Astrocyte (in vitro differentiated cells and primary cell): ENCODE measurements at regions not wholly inside any gene's neighbourhood (a gene's known extent, or its start where the extent isn't known, plus 50 kb on each side); places are given as distances from the start of the nearest gene placed in this dataset.

Experiments
- DNase-seq: peaks from one replicate; pipeline ENCODE4 v3.0.0-alpha.2; 2010; ENCODE audit warnings: low read depth
- FAIRE-seq: peaks from 2 replicates; lab custom pipeline; 2011; peaks lifted over from hg19 to GRCh38; lab: Jason Lieb, UNC
- H2AFZ ChIP-seq: 2 replicates; pipeline ENCODE4 v1.6.0; 2012; ENCODE audit warnings: low read depth, low read length, inconsistent platforms
- H3K27ac ChIP-seq: 2 replicates; pipeline ENCODE4 v1.5.1; 2011; ENCODE audit warnings: low read depth, low read length, inconsistent platforms
- H3K27me3 ChIP-seq: 2 replicates; pipeline ENCODE4 v1.6.0; 2011; ENCODE audit warnings: low read length, inconsistent platforms; ENCODE audit not compliant: insufficient read depth
- H3K36me3 ChIP-seq: 2 replicates; pipeline ENCODE4 v1.5.1; 2011; ENCODE audit warnings: low read length, inconsistent platforms; ENCODE audit not compliant: insufficient read depth
- H3K4me1 ChIP-seq: 2 replicates; pipeline ENCODE4 v1.5.1; 2011; ENCODE audit warnings: low read length, inconsistent platforms; ENCODE audit not compliant: insufficient read depth
- H3K4me2 ChIP-seq: 2 replicates; pipeline ENCODE4 v1.6.0; 2012; ENCODE audit warnings: low read length, inconsistent platforms
- H3K4me3 ChIP-seq: 2 replicates; pipeline ENCODE4 v1.5.1; 2011; ENCODE audit warnings: low read depth, mild to moderate bottlenecking, low read length, inconsistent platforms; ENCODE audit not compliant: insufficient read depth
- H3K79me2 ChIP-seq: 2 replicates; pipeline ENCODE4 v1.6.0; 2012; ENCODE audit warnings: mild to moderate bottlenecking, low read length, inconsistent platforms; ENCODE audit not compliant: insufficient read depth
- H3K9ac ChIP-seq: 2 replicates; pipeline ENCODE4 v1.6.0; 2012; ENCODE audit warnings: mild to moderate bottlenecking, low read length, inconsistent platforms
- H3K9me3 ChIP-seq: 2 replicates; pipeline ENCODE4 v1.5.1; 2012; ENCODE audit warnings: low read depth, mild to moderate bottlenecking, low read length, inconsistent platforms; ENCODE audit not compliant: insufficient read depth
- H4K20me1 ChIP-seq: 2 replicates; pipeline ENCODE4 v1.6.0; 2012; ENCODE audit warnings: low read length, inconsistent platforms; ENCODE audit not compliant: insufficient read depth
- H3K27ac Mint-ChIP-seq: one replicate; pipeline ENCODE4 v1.8.0; 2021; ENCODE audit warnings: mild to moderate bottlenecking, mixed read lengths; ENCODE audit not compliant: unreplicated experiment
- H3K27me3 Mint-ChIP-seq: one replicate; pipeline ENCODE4 v1.8.0; 2021; ENCODE audit warnings: low read depth, mixed read lengths; ENCODE audit not compliant: unreplicated experiment
- H3K36me3 Mint-ChIP-seq: one replicate; pipeline ENCODE4 v1.8.0; 2021; ENCODE audit warnings: low read depth, mixed read lengths; ENCODE audit not compliant: unreplicated experiment
- H3K4me1 Mint-ChIP-seq: one replicate; pipeline ENCODE4 v1.8.0; 2021; ENCODE audit warnings: low read depth, mixed read lengths; ENCODE audit not compliant: unreplicated experiment
- H3K4me3 Mint-ChIP-seq: one replicate; pipeline ENCODE4 v1.8.0; 2021; ENCODE audit warnings: mild to moderate bottlenecking, moderate library complexity, mixed read lengths; ENCODE audit not compliant: unreplicated experiment
- H3K9me3 Mint-ChIP-seq: one replicate; pipeline ENCODE4 v1.8.0; 2021; ENCODE audit warnings: mild to moderate bottlenecking, mixed read lengths; ENCODE audit not compliant: unreplicated experiment
- EZH2 ChIP-seq: IDR thresholded peaks from 2 replicates; pipeline ENCODE4 v1.6.1; 2012; ENCODE audit warnings: mild to moderate bottlenecking, low read length, inconsistent platforms; ENCODE audit not compliant: insufficient read depth
- TF ChIP-seq, protein P1 (sequence below): IDR thresholded peaks from 2 replicates; pipeline ENCODE4 v1.5.1; 2011; ENCODE audit warnings: low read depth, mild to moderate bottlenecking, inconsistent platforms, low read length, moderate library complexity; ENCODE audit not compliant: insufficient read depth

DNA sequence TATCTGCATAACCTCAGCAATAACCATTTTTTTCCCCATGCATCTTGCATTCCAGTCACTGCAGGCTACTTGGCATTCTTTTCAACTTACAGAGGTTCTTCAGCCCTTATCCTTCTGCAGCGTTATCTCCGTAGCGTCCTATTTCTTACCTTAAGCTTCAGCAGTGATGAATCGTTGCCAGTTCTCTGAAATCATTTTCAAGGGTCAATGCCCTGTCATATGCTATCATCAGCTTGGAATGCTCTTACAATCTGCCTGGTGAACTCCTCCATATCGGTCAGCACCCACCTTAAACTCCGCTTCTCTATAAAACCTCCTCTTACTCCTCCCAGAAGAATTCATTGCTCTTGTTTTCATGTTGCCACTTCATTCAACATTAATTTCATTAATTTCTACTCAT, 105.1 kb upstream of the DPH5 start:
- Mint-ChIP-seq H3K27ac (no peak overlapping the region), H3K9me3 (no peaks in the 10 kb centered on the region), H3K36me3 (no peaks in the 10 kb centered on the region), H3K27me3 (no peaks in the 10 kb centered on the region), H3K4me1 (peaks cover 19% of the 10 kb centered on the region), H3K4me3 (no peak overlapping the region)
- Histone ChIP-seq H3K9me3 (no peaks in the 10 kb centered on the region), H3K79me2 (no peaks in the 10 kb centered on the region), H3K27ac (no peak overlapping the region), H3K9ac (no peak overlapping the region), H3K36me3 (no peaks in the 10 kb centered on the region), H3K4me3 (no peak overlapping the region), H3K27me3 (no peaks in the 10 kb centered on the region), H2AFZ (no peak overlapping the region), H3K4me1 (peaks cover 8% of the 10 kb centered on the region), H3K4me2 (peak overlapping the region; percentile 59), H4K20me1 (no peaks in the 10 kb centered on the region)
- TF ChIP-seq, protein P1, sequence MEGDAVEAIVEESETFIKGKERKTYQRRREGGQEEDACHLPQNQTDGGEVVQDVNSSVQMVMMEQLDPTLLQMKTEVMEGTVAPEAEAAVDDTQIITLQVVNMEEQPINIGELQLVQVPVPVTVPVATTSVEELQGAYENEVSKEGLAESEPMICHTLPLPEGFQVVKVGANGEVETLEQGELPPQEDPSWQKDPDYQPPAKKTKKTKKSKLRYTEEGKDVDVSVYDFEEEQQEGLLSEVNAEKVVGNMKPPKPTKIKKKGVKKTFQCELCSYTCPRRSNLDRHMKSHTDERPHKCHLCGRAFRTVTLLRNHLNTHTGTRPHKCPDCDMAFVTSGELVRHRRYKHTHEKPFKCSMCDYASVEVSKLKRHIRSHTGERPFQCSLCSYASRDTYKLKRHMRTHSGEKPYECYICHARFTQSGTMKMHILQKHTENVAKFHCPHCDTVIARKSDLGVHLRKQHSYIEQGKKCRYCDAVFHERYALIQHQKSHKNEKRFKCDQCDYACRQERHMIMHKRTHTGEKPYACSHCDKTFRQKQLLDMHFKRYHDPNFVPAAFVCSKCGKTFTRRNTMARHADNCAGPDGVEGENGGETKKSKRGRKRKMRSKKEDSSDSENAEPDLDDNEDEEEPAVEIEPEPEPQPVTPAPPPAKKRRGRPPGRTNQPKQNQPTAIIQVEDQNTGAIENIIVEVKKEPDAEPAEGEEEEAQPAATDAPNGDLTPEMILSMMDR, result no peak
- no peak for TF ChIP-seq EZH2
- DNase-seq (peak; percentile 71), FAIRE-seq (peak; percentile 50)

GRCh38 chr1:101128846-101129245, 103.3 kb upstream of the DPH5 start:
- DNase-seq, result no peak
- H3K4me3 ChIP-seq, result no peak overlapping the region
- Mint-ChIP-seq H3K36me3 (no peaks in the 10 kb centered on the region), H3K4me3 (no peak overlapping the region), H3K4me1 (peaks cover 19% of the 10 kb centered on the region), H3K27me3 (no peaks in the 10 kb centered on the region), H3K27ac (no peak overlapping the region), H3K9me3 (no peaks in the 10 kb centered on the region)
- no peaks in the 10 kb centered on the region for H4K20me1 ChIP-seq
- no peaks in the 10 kb centered on the region for H3K79me2 ChIP-seq
- no peaks in the 10 kb centered on the region for H3K9me3 ChIP-seq
- no peak overlapping the region for H3K4me2 ChIP-seq
- no peak overlapping the region for H2AFZ ChIP-seq
- no peak for FAIRE-seq
- no peak overlapping the region for H3K27ac ChIP-seq
- H3K4me1 ChIP-seq, result peaks cover 8% of the 10 kb centered on the region
- H3K9ac ChIP-seq, result no peak overlapping the region
- no peaks in the 10 kb centered on the region for H3K27me3 ChIP-seq
- no peaks in the 10 kb centered on the region for H3K36me3 ChIP-seq
- TF ChIP-seq EZH2, result no peak
- TF ChIP-seq, protein P1, result no peak

DNA sequence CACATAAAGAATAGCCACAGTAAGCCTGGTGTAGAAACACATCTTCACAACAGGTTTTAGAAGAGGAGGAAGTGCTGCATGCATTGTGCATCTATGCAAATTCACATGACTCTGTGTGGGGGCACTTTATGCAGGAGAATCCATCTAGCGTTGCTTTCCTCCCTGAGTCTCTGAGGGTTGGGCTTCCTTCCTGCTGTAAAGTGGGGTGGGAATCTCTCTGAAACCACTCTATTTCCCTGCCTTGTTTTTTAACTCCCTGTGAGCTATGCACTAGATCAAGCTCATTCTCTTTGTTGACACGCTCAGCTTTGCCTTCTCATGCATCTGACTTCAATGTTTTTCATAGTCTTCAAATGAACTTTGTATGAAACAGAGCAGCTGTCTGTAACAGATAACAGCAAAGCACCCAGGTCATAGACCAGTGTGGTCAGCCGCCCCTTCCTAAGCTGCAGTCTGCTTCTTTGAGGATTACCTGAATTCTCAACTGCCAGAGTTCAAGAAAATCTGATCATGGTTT, 102.7 kb upstream of the DPH5 start:
- H3K4me3 Mint-ChIP-seq, result no peak overlapping the region
- H3K9me3 Mint-ChIP-seq, result no peaks in the 10 kb centered on the region
- no peaks in the 10 kb centered on the region for H4K20me1 ChIP-seq
- FAIRE-seq (no peak), DNase-seq (no peak)
- peaks cover under 1% of the 10 kb centered on the region for H3K27me3 Mint-ChIP-seq
- no peak overlapping the region for H2AFZ ChIP-seq
- no peaks in the 10 kb centered on the region for H3K27me3 ChIP-seq
- no peak overlapping the region for H3K4me3 ChIP-seq
- TF ChIP-seq, protein P1, result no peak
- no peak for TF ChIP-seq EZH2
- H3K79me2 ChIP-seq, result no peaks in the 10 kb centered on the region
- H3K27ac ChIP-seq, result no peak overlapping the region
- H3K4me1 Mint-ChIP-seq, result peaks cover 19% of the 10 kb centered on the region
- H3K27ac Mint-ChIP-seq, result no peak overlapping the region
- no peaks in the 10 kb centered on the region for H3K9me3 ChIP-seq
- no peak overlapping the region for H3K4me2 ChIP-seq
- no peaks in the 10 kb centered on the region for H3K36me3 Mint-ChIP-seq
- H3K36me3 ChIP-seq, result no peaks in the 10 kb centered on the region
- H3K4me1 ChIP-seq, result peaks cover 8% of the 10 kb centered on the region
- H3K9ac ChIP-seq, result no peak overlapping the region
